Astrocyte (in vitro differentiated cells and primary cell): ENCODE measurements at regions not wholly inside any gene's neighbourhood (a gene's known extent, or its start where the extent isn't known, plus 50 kb on each side); places are given as distances from the start of the nearest gene placed in this dataset.

ENCODE experiments used
- DNase-seq: peaks from one replicate; pipeline ENCODE4 v3.0.0-alpha.2; 2010; ENCODE audit warnings: low read depth
- FAIRE-seq: peaks from 2 replicates; lab custom pipeline; 2011; peaks lifted over from hg19 to GRCh38; lab: Jason Lieb, UNC
- H2AFZ ChIP-seq: 2 replicates; pipeline ENCODE4 v1.6.0; 2012; ENCODE audit warnings: low read depth, low read length, inconsistent platforms
- H3K27ac ChIP-seq: 2 replicates; pipeline ENCODE4 v1.5.1; 2011; ENCODE audit warnings: low read depth, low read length, inconsistent platforms
- H3K27me3 ChIP-seq: 2 replicates; pipeline ENCODE4 v1.6.0; 2011; ENCODE audit warnings: low read length, inconsistent platforms; ENCODE audit not compliant: insufficient read depth
- H3K36me3 ChIP-seq: 2 replicates; pipeline ENCODE4 v1.5.1; 2011; ENCODE audit warnings: low read length, inconsistent platforms; ENCODE audit not compliant: insufficient read depth
- H3K4me1 ChIP-seq: 2 replicates; pipeline ENCODE4 v1.5.1; 2011; ENCODE audit warnings: low read length, inconsistent platforms; ENCODE audit not compliant: insufficient read depth
- H3K4me2 ChIP-seq: 2 replicates; pipeline ENCODE4 v1.6.0; 2012; ENCODE audit warnings: low read length, inconsistent platforms
- H3K4me3 ChIP-seq: 2 replicates; pipeline ENCODE4 v1.5.1; 2011; ENCODE audit warnings: low read depth, mild to moderate bottlenecking, low read length, inconsistent platforms; ENCODE audit not compliant: insufficient read depth
- H3K79me2 ChIP-seq: 2 replicates; pipeline ENCODE4 v1.6.0; 2012; ENCODE audit warnings: mild to moderate bottlenecking, low read length, inconsistent platforms; ENCODE audit not compliant: insufficient read depth
- H3K9ac ChIP-seq: 2 replicates; pipeline ENCODE4 v1.6.0; 2012; ENCODE audit warnings: mild to moderate bottlenecking, low read length, inconsistent platforms
- H3K9me3 ChIP-seq: 2 replicates; pipeline ENCODE4 v1.5.1; 2012; ENCODE audit warnings: low read depth, mild to moderate bottlenecking, low read length, inconsistent platforms; ENCODE audit not compliant: insufficient read depth
- H4K20me1 ChIP-seq: 2 replicates; pipeline ENCODE4 v1.6.0; 2012; ENCODE audit warnings: low read length, inconsistent platforms; ENCODE audit not compliant: insufficient read depth
- H3K27ac Mint-ChIP-seq: one replicate; pipeline ENCODE4 v1.8.0; 2021; ENCODE audit warnings: mild to moderate bottlenecking, mixed read lengths; ENCODE audit not compliant: unreplicated experiment
- H3K27me3 Mint-ChIP-seq: one replicate; pipeline ENCODE4 v1.8.0; 2021; ENCODE audit warnings: low read depth, mixed read lengths; ENCODE audit not compliant: unreplicated experiment
- H3K36me3 Mint-ChIP-seq: one replicate; pipeline ENCODE4 v1.8.0; 2021; ENCODE audit warnings: low read depth, mixed read lengths; ENCODE audit not compliant: unreplicated experiment
- H3K4me1 Mint-ChIP-seq: one replicate; pipeline ENCODE4 v1.8.0; 2021; ENCODE audit warnings: low read depth, mixed read lengths; ENCODE audit not compliant: unreplicated experiment
- H3K4me3 Mint-ChIP-seq: one replicate; pipeline ENCODE4 v1.8.0; 2021; ENCODE audit warnings: mild to moderate bottlenecking, moderate library complexity, mixed read lengths; ENCODE audit not compliant: unreplicated experiment
- H3K9me3 Mint-ChIP-seq: one replicate; pipeline ENCODE4 v1.8.0; 2021; ENCODE audit warnings: mild to moderate bottlenecking, mixed read lengths; ENCODE audit not compliant: unreplicated experiment
- CTCF ChIP-seq: IDR thresholded peaks from 2 replicates; pipeline ENCODE4 v1.5.1; 2011; ENCODE audit warnings: low read depth, mild to moderate bottlenecking, inconsistent platforms, low read length, moderate library complexity; ENCODE audit not compliant: insufficient read depth
- EZH2 ChIP-seq: IDR thresholded peaks from 2 replicates; pipeline ENCODE4 v1.6.1; 2012; ENCODE audit warnings: mild to moderate bottlenecking, low read length, inconsistent platforms; ENCODE audit not compliant: insufficient read depth

GRCh38 chrX:7330556-7330955, 182.6 kb upstream of the PUDP start:
- H3K27ac Mint-ChIP-seq, result no peak overlapping the region
- no peak for TF ChIP-seq CTCF
- no peak for TF ChIP-seq EZH2
- H3K4me3 ChIP-seq, result no peak overlapping the region
- no peaks in the 10 kb centered on the region for H3K9me3 Mint-ChIP-seq
- no peak overlapping the region for H2AFZ ChIP-seq
- H3K4me1 Mint-ChIP-seq, result peaks cover 7% of the 10 kb centered on the region
- no peaks in the 10 kb centered on the region for H3K27me3 Mint-ChIP-seq
- no peaks in the 10 kb centered on the region for H3K79me2 ChIP-seq
- no peaks in the 10 kb centered on the region for H3K36me3 ChIP-seq
- peaks cover 8% of the 10 kb centered on the region for H3K4me1 ChIP-seq
- no peak overlapping the region for H3K4me3 Mint-ChIP-seq
- no peaks in the 10 kb centered on the region for H3K36me3 Mint-ChIP-seq
- no peaks in the 10 kb centered on the region for H4K20me1 ChIP-seq
- peak; percentile 37 for FAIRE-seq
- H3K27ac ChIP-seq, result peak overlapping the region; percentile 66
- no peaks in the 10 kb centered on the region for H3K9me3 ChIP-seq
- no peak overlapping the region for H3K9ac ChIP-seq
- H3K27me3 ChIP-seq, result no peaks in the 10 kb centered on the region
- DNase-seq, result no peak
- peak overlapping the region; percentile 40 for H3K4me2 ChIP-seq

GRCh38 chrX:7318661-7319060, 170.7 kb upstream of the PUDP start:
- FAIRE-seq (no peak), DNase-seq (no peak)
- Mint-ChIP-seq H3K4me1 (no peaks in the 10 kb centered on the region), H3K36me3 (peaks cover 1% of the 10 kb centered on the region), H3K4me3 (no peak overlapping the region), H3K9me3 (no peaks in the 10 kb centered on the region), H3K27me3 (no peaks in the 10 kb centered on the region), H3K27ac (no peak overlapping the region)
- H3K9ac ChIP-seq, result no peak overlapping the region
- H3K36me3 ChIP-seq, result no peaks in the 10 kb centered on the region
- no peak overlapping the region for H3K27ac ChIP-seq
- H3K9me3 ChIP-seq, result no peaks in the 10 kb centered on the region
- no peak for TF ChIP-seq CTCF
- TF ChIP-seq EZH2, result no peak
- no peaks in the 10 kb centered on the region for H4K20me1 ChIP-seq
- H3K27me3 ChIP-seq, result no peaks in the 10 kb centered on the region
- H2AFZ ChIP-seq, result no peak overlapping the region
- no peak overlapping the region for H3K4me3 ChIP-seq
- H3K4me2 ChIP-seq, result no peak overlapping the region
- H3K4me1 ChIP-seq, result no peaks in the 10 kb centered on the region
- no peaks in the 10 kb centered on the region for H3K79me2 ChIP-seq

GRCh38 chrX:7318241-7318640, 170.3 kb upstream of the PUDP start:
- no peaks in the 10 kb centered on the region for H3K36me3 ChIP-seq
- no peaks in the 10 kb centered on the region for H3K27me3 Mint-ChIP-seq
- no peak overlapping the region for H3K4me3 ChIP-seq
- no peak overlapping the region for H3K9ac ChIP-seq
- H2AFZ ChIP-seq, result no peak overlapping the region
- H3K4me1 Mint-ChIP-seq, result no peaks in the 10 kb centered on the region
- H3K79me2 ChIP-seq, result no peaks in the 10 kb centered on the region
- H3K4me3 Mint-ChIP-seq, result no peak overlapping the region
- H3K27ac Mint-ChIP-seq, result no peak overlapping the region
- H3K9me3 ChIP-seq, result no peaks in the 10 kb centered on the region
- no peaks in the 10 kb centered on the region for H3K27me3 ChIP-seq
- TF ChIP-seq EZH2 (no peak), CTCF (no peak)
- H3K36me3 Mint-ChIP-seq, result peaks cover 1% of the 10 kb centered on the region
- no peaks in the 10 kb centered on the region for H3K4me1 ChIP-seq
- H4K20me1 ChIP-seq, result no peaks in the 10 kb centered on the region
- H3K27ac ChIP-seq, result no peak overlapping the region
- H3K9me3 Mint-ChIP-seq, result no peaks in the 10 kb centered on the region
- no peak overlapping the region for H3K4me2 ChIP-seq
- DNase-seq (no peak), FAIRE-seq (no peak)
